Gastrocnemius medialis (tissue), 4 donors: ENCODE measurements at regions not wholly inside any gene's neighbourhood (a gene's known extent, or its start where the extent isn't known, plus 50 kb on each side); places are given as distances from the start of the nearest gene placed in this dataset.

Source experiments
- ATAC-seq, 2 donors: fragments of 150-250 bp; one replicate each; pipeline ENCODE4 v1.9.1; 2016
- DNase-seq, 2 donors: peaks; one replicate each; pipeline ENCODE4 v3.0.0-alpha.2; 2019
- H3K27ac ChIP-seq, 4 donors: fragments of 200-600 bp; sonication (generic); 1 replicate in 1 of 4; 2 replicates in 3 of 4; pipeline ENCODE4 v1.5.1; 2016 to 2018; ENCODE audit warnings: mild to moderate bottlenecking in 2 of 4, moderate library complexity in 1 of 4
- H3K27me3 ChIP-seq, 3 donors: fragments of 200-600 bp; sonication (generic) in 2 of 3; 1 replicate in 1 of 3; 2 replicates in 2 of 3; pipeline versions ENCODE4 v1.5.1 to v1.6.0; 2016 to 2019; ENCODE audit warnings: mild to moderate bottlenecking in 1 of 3, moderate library complexity in 1 of 3
- H3K36me3 ChIP-seq, 2 donors: fragments of 200-600 bp; sonication (generic) in 1 of 2; one replicate each; pipeline ENCODE4 v1.5.1; 2017 to 2018
- H3K4me1 ChIP-seq, 2 donors: fragments of 200-600 bp; sonication (generic) in 1 of 2; one replicate each; pipeline ENCODE4 v1.5.1; 2016 to 2017; ENCODE audit warnings: mild to moderate bottlenecking in 2 of 2
- H3K4me3 ChIP-seq, 4 donors: fragments of 200-600 bp; sonication (generic) in 3 of 4; 1 replicate in 1 of 4; 2 replicates in 3 of 4; pipeline ENCODE4 v1.5.1; 2016 to 2019; ENCODE audit warnings: mild to moderate bottlenecking in 2 of 4
- H3K9me3 ChIP-seq, 3 donors: fragments of 200-600 bp; sonication (generic) in 2 of 3; 1 replicate in 1 of 3; 2 replicates in 2 of 3; pipeline ENCODE4 v1.5.1; 2016 to 2019
- CTCF ChIP-seq, 5 experiments: fragments of 450-650 bp in 3 of 5; fragments of 200-600 bp in 2 of 5; sonication (generic) in 2 of 5; IDR thresholded peaks in 4 of 5; conservative IDR thresholded peaks in 1 of 5; 1 replicate in 4 of 5; 2 replicates in 1 of 5; pipeline ENCODE4 v1.5.1; 2016 to 2019; ENCODE audit warnings: antibody characterized with exemption in 5 of 5, mild to moderate bottlenecking in 3 of 5, moderate library complexity in 3 of 5
- POLR2A ChIP-seq, 2 donors: fragments of 450-650 bp; IDR thresholded peaks; one replicate each; pipeline ENCODE4 v1.6.1; 2017; ENCODE audit warnings: antibody characterized with exemption in 2 of 2, mild to moderate bottlenecking in 2 of 2, moderate library complexity in 2 of 2
- in situ Hi-C, 4 donors: fragments of 200-750 bp; cut with MboI; loops; one replicate each; pipeline versions ENCODE4 v1.15.0 to v1.8.0; 2017; ENCODE audit warnings: low sequenced_read_pairs in 4 of 4
- intact Hi-C: fragments of 100-400 bp; cut with DNase I; formaldehyde crosslinking; loops from one replicate; pipeline ENCODE4 v1.15.1; 2023; ENCODE audit warnings: low total_unique reads

- in situ Hi-C loops (no loop called here), intact Hi-C loops (no loop called here)
- H3K4me1 ChIP-seq: no peaks in the 10 kb centered on the region
- no peaks in the 10 kb centered on the region for H3K27me3 ChIP-seq
- DNase-seq: no peak
- ATAC-seq: no peak
- no peak overlapping the region for H3K4me3 ChIP-seq
- no peak for TF ChIP-seq CTCF (IDR thresholded peaks at IDR 0.05 in 4 of 5, conservative IDR thresholded peaks at IDR 0.05 in 1 of 5)
- TF ChIP-seq POLR2A (IDR thresholded peaks at IDR 0.05): no peak
- no peaks in the 10 kb centered on the region for H3K36me3 ChIP-seq
- no peaks in the 10 kb centered on the region for H3K9me3 ChIP-seq
- no peak overlapping the region for H3K27ac ChIP-seq
Observed at GRCh38 chr5:118733394-118733793, 255.0 kb downstream of the DTWD2 start.

GRCh38 chr5:118728191-118728590, 260.2 kb downstream of the DTWD2 start:
- no peak for TF ChIP-seq CTCF (IDR thresholded peaks at IDR 0.05 in 4 of 5, conservative IDR thresholded peaks at IDR 0.05 in 1 of 5)
- TF ChIP-seq POLR2A (IDR thresholded peaks at IDR 0.05): no peak
- Histone ChIP-seq H3K4me3 (no peak overlapping the region), H3K27me3 (no peaks in the 10 kb centered on the region), H3K9me3 (no peaks in the 10 kb centered on the region), H3K27ac (no peak overlapping the region), H3K4me1 (no peaks in the 10 kb centered on the region), H3K36me3 (no peaks in the 10 kb centered on the region)
- in situ Hi-C loops: no loop called here
- intact Hi-C loops: no loop called here
- ATAC-seq: no peak
- DNase-seq: no peak

- no peaks in the 10 kb centered on the region for H3K4me1 ChIP-seq
- no peaks in the 10 kb centered on the region for H3K27me3 ChIP-seq
- in situ Hi-C loops: no loop called here
- intact Hi-C loops: no loop called here
- H3K27ac ChIP-seq: no peak overlapping the region
- H3K9me3 ChIP-seq: no peaks in the 10 kb centered on the region
- no peaks in the 10 kb centered on the region for H3K36me3 ChIP-seq
- DNase-seq (no peak), ATAC-seq (no peak)
- TF ChIP-seq POLR2A (IDR thresholded peaks at IDR 0.05) (no peak), CTCF (IDR thresholded peaks at IDR 0.05 in 4 of 5, conservative IDR thresholded peaks at IDR 0.05 in 1 of 5) (no peak)
- H3K4me3 ChIP-seq: no peak overlapping the region
Observed at GRCh38 chr5:118726891-118727290, 261.5 kb downstream of the DTWD2 start.

GRCh38 chr5:118723021-118723338, 265.4 kb downstream of the DTWD2 start:
- H3K4me3 ChIP-seq: no peak overlapping the region
- no peaks in the 10 kb centered on the region for H3K4me1 ChIP-seq
- no peaks in the 10 kb centered on the region for H3K9me3 ChIP-seq
- ATAC-seq (no peak), DNase-seq (no peak)
- in situ Hi-C loops (no loop called here), intact Hi-C loops (no loop called here)
- TF ChIP-seq CTCF (IDR thresholded peaks at IDR 0.05 in 4 of 5, conservative IDR thresholded peaks at IDR 0.05 in 1 of 5): no peak
- no peak for TF ChIP-seq POLR2A (IDR thresholded peaks at IDR 0.05)
- H3K27me3 ChIP-seq: no peaks in the 10 kb centered on the region
- no peak overlapping the region for H3K27ac ChIP-seq
- no peaks in the 10 kb centered on the region for H3K36me3 ChIP-seq
